ENCODE measurements at regions not wholly inside any gene's neighbourhood (a gene's known extent, or its start where the extent isn't known, plus 50 kb on each side); places are given as distances from the start of the nearest gene placed in this dataset.

GRCh38 chr21:28633839-28634555 is 358.7 kb downstream of the LTN1 start:
- TF ChIP-seq CTCF (IDR thresholded peaks at IDR 0.05) = no peak
- no peak for TF ChIP-seq ZNF317 (CRISPR knock-in tag; IDR thresholded peaks at IDR 0.05; ENCODE audit: borderline replicate concordance, low read depth)
- TF ChIP-seq JUN (CRISPR knock-in tag; IDR thresholded peaks at IDR 0.05) = no peak
- TF ChIP-seq PREB (CRISPR knock-in tag; IDR thresholded peaks at IDR 0.05; ENCODE audit: borderline replicate concordance) = no peak
- TF ChIP-seq GRHL2 (CRISPR knock-in tag; IDR thresholded peaks at IDR 0.05; ENCODE audit: insufficient replicate concordance, severe bottlenecking) = no peak
- TF ChIP-seq ESRRA (CRISPR knock-in tag; IDR thresholded peaks at IDR 0.05; ENCODE audit: borderline replicate concordance) = no peak
- TF ChIP-seq E2F5 (CRISPR knock-in tag; IDR thresholded peaks at IDR 0.05) = no peak
- no peak for TF ChIP-seq NFE2L1 (CRISPR knock-in tag; IDR thresholded peaks at IDR 0.05)
- TF ChIP-seq USF2 (CRISPR knock-in tag; IDR thresholded peaks at IDR 0.05) = no peak
